ENCODE measurements at regions not wholly inside any gene's neighbourhood (a gene's known extent, or its start where the extent isn't known, plus 50 kb on each side); places are given as distances from the start of the nearest gene placed in this dataset.

GRCh38 chr4:164224871-164225270, 529.1 kb upstream of the SMIM31 start:
- no peak overlapping the region for H2AFZ ChIP-seq (ENCODE audit: low read length)
- no peak overlapping the region for H4K8ac ChIP-seq (ENCODE audit: extremely low read depth, insufficient read depth, low read length)
- no peak overlapping the region for H3K18ac ChIP-seq (ENCODE audit: extremely low read depth, low read length)
- no peak overlapping the region for H3K14ac ChIP-seq (ENCODE audit: insufficient read length)
- no peak overlapping the region for H3K4me3 ChIP-seq (ENCODE audit: extremely low read depth in 1 of 4, insufficient read depth in 2 of 4, low read depth in 3 of 4, low read length in 4 of 4)
- H3K9me3 ChIP-seq (ENCODE audit: insufficient read depth in 2 of 2, low read depth in 1 of 2, low read length in 1 of 2), result no peaks in the 10 kb centered on the region
- no peak overlapping the region for H4K91ac ChIP-seq (replicated peaks; ENCODE audit: insufficient read length, low read length)
- CTCF ChIA-PET (ENCODE audit: partially characterized antibody), result no interaction called here
- no peak overlapping the region for H2BK5ac ChIP-seq (ENCODE audit: low read depth, low read length)
- no peak overlapping the region for H3K4me2 ChIP-seq (ENCODE audit: insufficient read depth in 1 of 2, low read depth in 2 of 2, low read length in 2 of 2)
- H2BK12ac ChIP-seq (ENCODE audit: low read depth, low read length), result no peak overlapping the region
- no peak overlapping the region for H2BK120ac ChIP-seq (replicated peaks; ENCODE audit: low read depth, low read length)
- no peak overlapping the region for H3K9ac ChIP-seq (replicated peaks in 1 of 4; ENCODE audit: extremely low read depth in 1 of 4, low read depth in 3 of 4, low read length in 3 of 4)
- no peak overlapping the region for H3K56ac ChIP-seq (replicated peaks; ENCODE audit: insufficient read length, low read depth, low read length)
- H3K79me2 ChIP-seq (ENCODE audit: control insufficient read depth in 1 of 2, insufficient read depth in 2 of 2, low read length in 2 of 2), result no peaks in the 10 kb centered on the region
- no peak overlapping the region for H4K5ac ChIP-seq (ENCODE audit: insufficient read length, low read depth, low read length)
- no peaks in the 10 kb centered on the region for H3K23me2 ChIP-seq (ENCODE audit: low read depth, low read length)
- H2AK5ac ChIP-seq (ENCODE audit: low read depth, low read length), result no peak overlapping the region
- no peaks in the 10 kb centered on the region for H4K20me1 ChIP-seq (replicated peaks in 1 of 2; ENCODE audit: control insufficient read depth in 1 of 2, insufficient read depth in 2 of 2, low read length in 2 of 2)
- no peaks in the 10 kb centered on the region for H3K36me3 ChIP-seq (ENCODE audit: control insufficient read depth in 2 of 4, insufficient read depth in 4 of 4, low read length in 3 of 4)
- H3K4ac ChIP-seq (replicated peaks; ENCODE audit: insufficient read length, low read depth, low read length), result no peak overlapping the region
- H3K27ac ChIP-seq (ENCODE audit: low read depth, low read length), result no peak overlapping the region
- TF ChIP-seq POU5F1 (IDR thresholded peaks at IDR 0.05; ENCODE audit: low read depth, low read length) (no peak), KDM4A (IDR thresholded peaks at IDR 0.05; ENCODE audit: low read depth, low read length, severe bottlenecking) (no peak), BACH1 (IDR thresholded peaks at IDR 0.05; ENCODE audit: low read length) (no peak), CHD1 (IDR thresholded peaks at IDR 0.05; ENCODE audit: low read depth, low read length) (no peak), E2F6 (IDR thresholded peaks at IDR 0.05) (no peak), TAF1 (IDR thresholded peaks at IDR 0.05; ENCODE audit: low read depth, low read length) (no peak), SUZ12 (IDR thresholded peaks at IDR 0.05; ENCODE audit: low read length) (no peak), CTCF (IDR thresholded peaks at IDR 0.05; ENCODE audit: control extremely low read depth in 1 of 3, insufficient read depth in 1 of 3, low read depth in 1 of 3, low read length in 3 of 3) (no peak), BRCA1 (IDR thresholded peaks at IDR 0.05; ENCODE audit: low read depth, low read length) (no peak), JUND (IDR thresholded peaks at IDR 0.05; ENCODE audit: low read length) (no peak), FOSL1 (IDR thresholded peaks at IDR 0.05; ENCODE audit: insufficient read depth, low read depth, low read length) (no peak), JUN (IDR thresholded peaks at IDR 0.05; ENCODE audit: low read depth, low read length) (no peak), CBX8 (IDR thresholded peaks at IDR 0.05; ENCODE audit: borderline replicate concordance, low read depth, low read length) (no peak), TBP (IDR thresholded peaks at IDR 0.05; ENCODE audit: low read depth, low read length) (no peak)
- no peak for DNase-seq (ENCODE audit: low read depth in 1 of 2, low spot score in 2 of 2)
- no peaks in the 10 kb centered on the region for H3K4me1 ChIP-seq (replicated peaks in 1 of 4; ENCODE audit: control insufficient read depth in 3 of 4, insufficient read depth in 4 of 4, low read length in 3 of 4)
- no peaks in the 10 kb centered on the region for H3K79me1 ChIP-seq (ENCODE audit: low read depth, low read length)
- no peaks in the 10 kb centered on the region for H3K27me3 ChIP-seq (replicated peaks in 1 of 4; ENCODE audit: control insufficient read depth in 3 of 4, extremely low read depth in 1 of 4, insufficient read depth in 3 of 4, low read length in 3 of 4)
- H2BK15ac ChIP-seq (ENCODE audit: low read length), result no peak overlapping the region
- H2BK20ac ChIP-seq (ENCODE audit: low read length), result no peak overlapping the region
- FAIRE-seq, result no peak
- POLR2A ChIA-PET (ENCODE audit: partially characterized antibody), result no interaction called here
- no peak overlapping the region for H3K23ac ChIP-seq (ENCODE audit: insufficient read length)

Measured in H1 (cell line).